ENCODE measurements at regions not wholly inside any gene's neighbourhood (a gene's known extent, or its start where the extent isn't known, plus 50 kb on each side); places are given as distances from the start of the nearest gene placed in this dataset.
"Not testable (repeated sequence)": the region's sequence is repeated elsewhere in the genome, so short reads cannot be mapped to it uniquely, and the experiment has no call there.

DNA sequence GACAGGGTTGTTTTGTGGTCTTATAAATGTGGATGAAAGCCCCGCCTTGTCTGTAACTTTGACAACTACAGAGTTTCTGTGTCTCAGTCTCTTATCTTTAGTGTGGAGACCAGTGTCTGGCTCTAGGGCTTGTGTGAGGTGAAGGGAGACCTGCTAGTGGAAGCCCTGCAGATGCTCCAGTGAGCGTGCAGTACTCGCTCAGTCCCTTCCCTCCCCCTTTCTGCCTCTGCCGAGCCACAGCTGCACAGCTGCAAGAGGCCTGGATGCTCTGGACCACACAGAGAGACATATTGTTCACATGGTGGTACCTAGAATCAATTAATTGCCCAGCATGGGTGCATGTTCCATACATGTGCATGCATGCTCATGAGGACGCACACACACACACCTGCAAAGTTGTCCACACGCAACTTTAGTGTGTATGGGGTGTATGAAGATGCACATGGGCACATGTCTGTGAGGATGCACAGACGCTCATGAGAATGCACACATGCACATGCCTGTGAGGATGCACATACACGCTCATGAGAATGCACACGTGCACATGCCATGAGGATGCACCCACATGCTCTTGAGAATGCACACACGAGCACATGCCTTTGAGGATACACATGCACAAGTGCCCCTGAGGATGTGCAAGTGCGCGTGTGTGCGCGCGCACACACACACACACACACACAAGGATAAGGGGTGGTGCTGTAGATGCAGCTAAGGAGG lies 282.1 kb upstream of the HS6ST1 start:
- Mint-ChIP-seq H3K9me3 (ENCODE audit: low read depth) (no peaks in the 10 kb centered on the region), H3K4me1 (ENCODE audit: low read depth) (no peaks in the 10 kb centered on the region), H3K36me3 (no peaks in the 10 kb centered on the region), H3K27me3 (no peaks in the 10 kb centered on the region), H3K27ac (no peak overlapping the region), H3K4me3 (no peak overlapping the region)

DNA sequence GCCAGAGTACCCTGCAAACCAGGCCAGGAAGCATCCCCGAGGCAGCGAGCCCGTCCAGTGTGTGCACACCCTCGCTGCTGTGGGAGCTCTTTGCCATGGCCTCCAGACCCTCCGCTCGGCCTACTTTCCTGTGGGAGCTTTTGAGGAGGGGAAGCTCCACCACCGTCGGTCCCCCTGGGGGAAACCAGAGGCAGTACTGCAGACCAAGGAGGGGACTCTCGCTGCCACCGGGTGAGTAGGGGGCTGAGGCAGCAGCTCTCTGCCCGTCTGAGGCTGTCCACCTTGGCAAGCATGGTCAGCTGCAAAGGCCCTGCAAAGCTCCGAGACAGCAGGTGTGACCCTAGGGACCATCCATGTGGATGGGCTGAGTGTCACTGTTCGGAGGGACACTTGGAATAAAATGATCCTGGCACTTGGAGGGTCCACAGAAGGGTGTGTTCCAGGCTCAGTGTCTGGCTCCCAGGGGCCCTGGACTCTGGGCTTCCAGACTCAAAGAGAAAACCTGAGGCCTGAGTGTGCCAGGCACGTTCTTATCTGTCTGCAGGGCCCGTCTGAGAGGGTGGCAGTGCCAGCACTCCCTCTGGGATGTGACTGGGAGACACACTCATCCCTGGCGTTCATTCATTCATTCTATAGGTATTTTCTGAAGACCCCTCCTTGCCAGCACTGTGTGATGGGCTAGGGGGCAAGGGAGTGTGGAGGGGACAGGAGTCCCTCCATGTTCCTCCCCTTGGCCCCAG lies 282.8 kb upstream of the HS6ST1 start:
- H3K27ac Mint-ChIP-seq = no peak overlapping the region
- H3K4me1 Mint-ChIP-seq (ENCODE audit: low read depth) = no peaks in the 10 kb centered on the region
- H3K9me3 Mint-ChIP-seq (ENCODE audit: low read depth) = no peaks in the 10 kb centered on the region

DNA sequence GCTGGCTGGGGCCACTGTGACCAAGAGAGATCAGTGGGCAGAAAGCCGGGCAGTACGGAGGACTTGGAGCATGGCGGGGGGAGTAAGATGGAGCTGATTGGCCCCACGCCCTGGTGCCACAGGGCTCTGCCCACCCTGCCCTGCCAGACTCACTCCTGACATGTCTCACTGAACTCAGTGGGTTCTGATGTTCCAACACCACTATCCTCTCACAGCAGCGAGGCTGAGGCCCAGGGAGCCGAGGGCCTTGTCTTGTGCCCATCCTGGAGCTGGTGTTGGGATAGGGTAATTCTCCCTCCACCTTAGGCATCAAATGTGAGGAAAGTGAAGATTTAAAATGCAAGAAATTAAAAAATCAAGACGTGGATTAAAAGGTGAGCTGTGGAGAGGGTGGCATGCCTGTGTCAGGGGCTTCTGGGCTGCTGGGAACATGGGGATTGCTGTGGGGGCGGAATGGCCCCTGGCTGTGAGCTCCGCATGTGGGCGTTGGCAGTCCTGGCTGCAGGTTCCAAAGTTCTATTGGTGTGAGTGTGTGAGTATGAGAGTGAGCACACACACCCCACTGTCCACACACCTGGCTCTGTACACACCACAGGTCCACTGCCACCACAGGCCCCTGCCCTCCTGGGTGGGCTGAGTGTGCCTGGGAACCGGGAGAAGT lies 283.5 kb upstream of the HS6ST1 start:
- Mint-ChIP-seq H3K36me3 (no peaks in the 10 kb centered on the region), H3K9me3 (ENCODE audit: low read depth) (no peaks in the 10 kb centered on the region), H3K27me3 (no peaks in the 10 kb centered on the region), H3K4me3 (no peak overlapping the region), H3K27ac (no peak overlapping the region), H3K4me1 (ENCODE audit: low read depth) (no peaks in the 10 kb centered on the region)

More for the DNA sequence above, 282.8 kb upstream of the HS6ST1 start:
- no peaks in the 10 kb centered on the region for H3K36me3 Mint-ChIP-seq
- H3K27me3 Mint-ChIP-seq = no peaks in the 10 kb centered on the region
- H3K4me3 Mint-ChIP-seq = no peak overlapping the region

DNA sequence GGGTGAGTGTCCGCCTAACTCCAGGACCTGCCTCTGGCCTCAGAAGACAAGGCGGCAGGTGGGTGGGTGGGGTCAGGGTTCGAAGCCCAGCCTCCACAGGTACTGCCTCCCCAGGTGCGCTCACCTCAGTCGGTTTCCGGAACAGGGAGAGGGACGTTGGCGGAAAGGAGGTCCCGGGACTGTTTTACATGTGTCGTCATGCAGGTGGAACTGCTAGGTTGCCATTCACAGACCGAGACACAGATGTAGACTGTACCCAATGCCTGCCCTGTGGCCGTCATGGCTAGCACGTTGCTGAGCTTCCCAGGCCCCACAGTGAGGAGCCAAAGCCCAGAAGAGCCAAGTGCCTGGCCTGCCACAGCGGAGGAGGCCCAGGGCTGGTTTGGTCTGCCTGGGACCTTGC lies 284.0 kb upstream of the HS6ST1 start:
- no peaks in the 10 kb centered on the region for H3K36me3 Mint-ChIP-seq
- H3K4me3 Mint-ChIP-seq = no peak overlapping the region
- no peaks in the 10 kb centered on the region for H3K27me3 Mint-ChIP-seq
- no peak overlapping the region for H3K27ac Mint-ChIP-seq
- no peaks in the 10 kb centered on the region for H3K4me1 Mint-ChIP-seq (ENCODE audit: low read depth)
- H3K9me3 Mint-ChIP-seq (ENCODE audit: low read depth) = no peaks in the 10 kb centered on the region

DNA sequence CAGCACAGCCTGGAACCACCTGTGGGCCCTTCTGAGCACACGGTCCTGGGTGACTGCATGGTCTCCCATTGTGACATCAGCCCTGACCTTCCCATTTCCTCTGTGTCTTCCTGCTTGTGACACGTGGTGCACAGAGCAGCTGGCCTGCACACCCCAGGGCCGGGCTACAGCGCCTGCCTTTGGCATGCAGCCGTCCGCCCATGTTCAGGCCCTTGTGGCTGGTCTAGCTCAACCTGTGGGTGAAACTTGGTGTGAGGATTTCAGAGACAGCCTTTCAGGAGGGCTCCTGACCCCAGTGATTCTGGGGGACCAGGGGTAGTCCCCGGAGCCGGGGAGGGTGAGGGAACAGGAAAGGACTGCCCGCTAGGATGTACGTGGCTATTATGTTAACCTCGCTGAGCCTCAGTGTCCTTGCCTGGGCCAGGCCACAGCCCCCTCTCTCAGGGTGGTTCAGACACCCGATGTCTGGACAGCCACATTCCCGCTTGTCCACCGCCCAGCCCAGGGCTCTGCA lies 284.8 kb upstream of the HS6ST1 start:
- Mint-ChIP-seq H3K9me3 (ENCODE audit: low read depth) (no peaks in the 10 kb centered on the region), H3K27ac (no peak overlapping the region), H3K36me3 (no peaks in the 10 kb centered on the region), H3K27me3 (no peaks in the 10 kb centered on the region), H3K4me1 (ENCODE audit: low read depth) (no peaks in the 10 kb centered on the region), H3K4me3 (no peak overlapping the region)

DNA sequence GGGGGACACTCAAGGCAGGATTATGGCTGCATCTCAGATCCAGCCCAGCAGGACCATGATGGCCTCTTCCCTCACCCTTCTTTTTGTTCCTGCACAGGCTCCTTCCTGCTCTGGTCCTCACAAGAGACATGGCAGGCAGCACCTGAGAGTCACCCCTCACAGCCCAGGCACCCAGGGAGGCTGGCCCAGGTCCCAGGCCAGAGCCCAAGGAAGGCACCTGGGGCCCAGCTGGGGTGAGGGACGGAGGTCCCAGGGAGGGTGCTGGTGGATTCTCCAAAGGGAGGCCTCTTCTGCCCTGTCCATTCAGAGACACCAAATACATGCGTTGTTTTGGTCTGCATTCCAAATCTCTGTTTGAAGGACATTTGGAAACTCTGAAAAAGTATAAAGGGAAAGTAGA lies 285.4 kb upstream of the HS6ST1 start:
- Mint-ChIP-seq H3K36me3 (no peaks in the 10 kb centered on the region), H3K4me1 (ENCODE audit: low read depth) (no peaks in the 10 kb centered on the region), H3K27ac (no peak overlapping the region), H3K4me3 (no peak overlapping the region), H3K27me3 (no peaks in the 10 kb centered on the region), H3K9me3 (ENCODE audit: low read depth) (no peaks in the 10 kb centered on the region)

DNA sequence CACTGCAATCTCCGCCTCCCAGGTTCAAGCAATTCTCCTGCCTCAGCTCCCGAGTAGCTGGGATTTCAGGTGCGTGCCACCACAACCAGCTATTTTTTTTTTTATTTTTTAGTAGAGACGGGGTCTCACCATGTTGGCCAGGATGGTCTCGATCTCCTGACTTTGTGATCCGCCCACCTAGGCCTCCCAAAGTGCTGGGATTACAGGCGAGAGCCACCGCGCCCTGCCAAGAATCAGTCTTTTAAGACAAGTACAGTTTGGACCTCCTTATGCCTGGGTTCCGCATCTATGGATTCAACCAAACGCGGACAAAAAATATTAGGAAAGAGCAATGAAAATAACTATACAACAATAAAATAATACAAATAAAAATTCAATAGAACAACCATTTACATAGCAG lies 285.9 kb upstream of the HS6ST1 start:
- not testable (repeated sequence) for H3K27me3 Mint-ChIP-seq; H3K4me3 Mint-ChIP-seq; H3K27ac Mint-ChIP-seq; H3K36me3 Mint-ChIP-seq; H3K9me3 Mint-ChIP-seq (ENCODE audit: low read depth); H3K4me1 Mint-ChIP-seq (ENCODE audit: low read depth)

DNA sequence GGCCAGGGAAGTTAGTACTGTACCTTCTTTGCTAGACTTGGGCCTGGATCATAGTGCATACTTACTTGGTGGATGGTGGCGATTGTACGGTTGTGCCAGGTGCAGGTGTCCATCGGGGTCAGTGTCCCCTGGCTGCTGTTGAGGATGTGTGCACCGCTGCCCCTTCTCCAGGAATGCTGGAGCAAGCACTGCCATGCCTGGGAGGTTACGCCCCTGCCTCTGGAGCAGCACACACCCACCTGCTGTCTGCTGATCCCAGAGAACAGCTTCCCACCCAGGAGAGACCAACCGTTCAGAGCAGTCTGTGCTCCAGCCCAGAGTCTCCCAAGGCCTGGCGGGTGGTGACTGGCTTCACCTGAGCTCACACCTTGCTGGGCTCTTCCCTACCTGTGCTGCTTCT lies 286.8 kb upstream of the HS6ST1 start:
- no peak overlapping the region for H3K4me3 Mint-ChIP-seq
- H3K27me3 Mint-ChIP-seq = no peaks in the 10 kb centered on the region
- no peak overlapping the region for H3K27ac Mint-ChIP-seq
- no peaks in the 10 kb centered on the region for H3K4me1 Mint-ChIP-seq (ENCODE audit: low read depth)
- H3K36me3 Mint-ChIP-seq = no peaks in the 10 kb centered on the region
- no peaks in the 10 kb centered on the region for H3K9me3 Mint-ChIP-seq (ENCODE audit: low read depth)

DNA sequence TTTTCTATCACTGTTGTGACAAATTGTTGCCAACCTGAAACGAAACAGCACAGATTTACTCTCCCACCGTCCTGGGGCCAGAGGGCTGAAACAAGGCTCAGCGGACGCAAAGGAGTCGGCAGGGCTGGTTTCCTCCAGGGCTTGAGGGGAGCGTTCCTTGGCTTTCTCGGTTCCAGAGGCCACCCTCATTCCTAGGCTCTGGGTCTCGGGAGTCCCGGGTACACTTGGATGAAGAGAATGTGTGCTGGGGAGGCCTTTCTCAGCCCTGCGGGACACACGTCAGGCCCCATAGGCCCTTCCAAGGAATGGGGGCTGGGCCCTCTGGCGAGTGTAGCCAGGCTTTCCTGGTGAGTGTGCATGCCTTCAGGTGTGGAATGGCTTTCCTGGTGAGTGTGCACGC lies 287.3 kb upstream of the HS6ST1 start:
- H3K4me3 Mint-ChIP-seq = no peak overlapping the region
- H3K27ac Mint-ChIP-seq = no peak overlapping the region
- no peaks in the 10 kb centered on the region for H3K36me3 Mint-ChIP-seq
- no peaks in the 10 kb centered on the region for H3K4me1 Mint-ChIP-seq (ENCODE audit: low read depth)
- no peaks in the 10 kb centered on the region for H3K27me3 Mint-ChIP-seq
- no peaks in the 10 kb centered on the region for H3K9me3 Mint-ChIP-seq (ENCODE audit: low read depth)

DNA sequence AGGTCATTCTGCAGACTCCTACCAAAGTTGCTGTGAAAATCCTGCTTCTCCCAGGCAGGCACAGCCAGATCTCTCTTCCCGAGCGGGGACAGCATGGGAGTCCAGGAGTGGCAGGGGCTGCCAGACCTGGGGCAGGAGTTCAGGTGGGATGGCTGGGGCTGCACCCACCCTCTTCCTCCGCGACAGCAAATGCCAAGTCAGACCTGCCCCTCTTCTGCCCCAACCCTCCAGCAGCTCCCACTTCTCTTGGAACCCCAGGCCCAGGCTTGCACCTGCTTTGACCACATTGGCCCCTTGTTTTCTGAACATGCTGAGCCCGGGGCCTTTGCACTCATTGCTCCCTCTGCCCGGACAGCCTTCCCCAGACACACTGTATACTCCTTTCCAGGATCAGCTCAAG lies 288.2 kb upstream of the HS6ST1 start:
- no peaks in the 10 kb centered on the region for H3K27me3 Mint-ChIP-seq
- no peaks in the 10 kb centered on the region for H3K4me1 Mint-ChIP-seq (ENCODE audit: low read depth)
- H3K36me3 Mint-ChIP-seq = no peaks in the 10 kb centered on the region
- no peak overlapping the region for H3K4me3 Mint-ChIP-seq
- no peaks in the 10 kb centered on the region for H3K9me3 Mint-ChIP-seq (ENCODE audit: low read depth)
- H3K27ac Mint-ChIP-seq = no peak overlapping the region

DNA sequence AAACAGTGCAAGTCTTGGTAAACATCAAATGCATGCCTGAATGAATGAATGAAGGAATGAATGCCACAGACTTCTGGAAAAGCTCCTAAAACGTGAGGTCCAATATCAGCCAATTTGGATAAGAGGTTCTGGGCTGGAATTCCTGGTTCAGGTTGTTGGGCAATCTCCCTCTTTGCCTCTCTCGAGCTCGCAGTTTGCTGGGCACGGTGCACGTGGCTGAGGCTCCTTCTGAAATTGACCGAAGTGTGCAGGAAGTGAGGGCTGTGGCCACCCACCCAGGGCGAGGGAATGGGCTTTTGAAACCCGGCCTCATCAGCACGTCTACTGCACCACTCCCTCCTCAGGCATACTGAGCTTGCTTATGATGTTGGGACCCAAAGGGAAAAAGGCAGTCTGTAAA lies 288.8 kb upstream of the HS6ST1 start:
- no peaks in the 10 kb centered on the region for H3K36me3 Mint-ChIP-seq
- no peaks in the 10 kb centered on the region for H3K4me1 Mint-ChIP-seq (ENCODE audit: low read depth)
- H3K27ac Mint-ChIP-seq = no peak overlapping the region
- no peaks in the 10 kb centered on the region for H3K9me3 Mint-ChIP-seq (ENCODE audit: low read depth)
- H3K4me3 Mint-ChIP-seq = no peak overlapping the region
- no peaks in the 10 kb centered on the region for H3K27me3 Mint-ChIP-seq

DNA sequence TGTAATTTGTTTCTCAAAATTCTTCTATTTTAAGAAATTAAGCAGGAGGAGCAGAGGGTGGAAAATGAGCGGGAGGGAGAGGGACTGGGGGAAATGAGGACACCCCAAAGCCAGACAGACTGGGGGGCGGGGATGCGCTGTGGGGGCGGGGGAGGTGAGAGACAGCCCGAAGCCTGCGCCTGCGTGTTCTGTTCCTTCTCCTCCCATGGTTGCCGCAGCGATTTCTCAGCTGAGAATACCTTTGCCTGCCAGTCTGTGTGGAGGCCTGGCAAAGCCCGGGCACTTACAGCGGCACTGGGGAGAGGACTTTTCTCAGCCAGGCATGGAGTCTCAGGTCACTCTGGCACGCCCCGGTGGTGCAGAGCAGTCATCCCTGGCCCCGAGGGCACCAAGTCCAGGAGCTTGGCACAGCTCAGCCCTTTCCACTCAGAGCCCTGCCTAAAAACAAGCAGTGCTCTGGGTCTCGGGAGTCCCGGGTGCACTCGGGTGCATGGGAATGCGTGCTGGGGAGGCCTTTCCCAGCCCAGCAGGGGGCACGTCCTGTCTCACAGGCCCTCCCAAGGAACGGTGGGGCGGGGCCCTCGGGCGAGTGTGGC lies 289.3 kb upstream of the HS6ST1 start:
- Mint-ChIP-seq H3K27me3 (no peaks in the 10 kb centered on the region), H3K4me1 (ENCODE audit: low read depth) (no peaks in the 10 kb centered on the region), H3K9me3 (ENCODE audit: low read depth) (no peaks in the 10 kb centered on the region), H3K36me3 (no peaks in the 10 kb centered on the region), H3K4me3 (no peak overlapping the region), H3K27ac (no peak overlapping the region)

DNA sequence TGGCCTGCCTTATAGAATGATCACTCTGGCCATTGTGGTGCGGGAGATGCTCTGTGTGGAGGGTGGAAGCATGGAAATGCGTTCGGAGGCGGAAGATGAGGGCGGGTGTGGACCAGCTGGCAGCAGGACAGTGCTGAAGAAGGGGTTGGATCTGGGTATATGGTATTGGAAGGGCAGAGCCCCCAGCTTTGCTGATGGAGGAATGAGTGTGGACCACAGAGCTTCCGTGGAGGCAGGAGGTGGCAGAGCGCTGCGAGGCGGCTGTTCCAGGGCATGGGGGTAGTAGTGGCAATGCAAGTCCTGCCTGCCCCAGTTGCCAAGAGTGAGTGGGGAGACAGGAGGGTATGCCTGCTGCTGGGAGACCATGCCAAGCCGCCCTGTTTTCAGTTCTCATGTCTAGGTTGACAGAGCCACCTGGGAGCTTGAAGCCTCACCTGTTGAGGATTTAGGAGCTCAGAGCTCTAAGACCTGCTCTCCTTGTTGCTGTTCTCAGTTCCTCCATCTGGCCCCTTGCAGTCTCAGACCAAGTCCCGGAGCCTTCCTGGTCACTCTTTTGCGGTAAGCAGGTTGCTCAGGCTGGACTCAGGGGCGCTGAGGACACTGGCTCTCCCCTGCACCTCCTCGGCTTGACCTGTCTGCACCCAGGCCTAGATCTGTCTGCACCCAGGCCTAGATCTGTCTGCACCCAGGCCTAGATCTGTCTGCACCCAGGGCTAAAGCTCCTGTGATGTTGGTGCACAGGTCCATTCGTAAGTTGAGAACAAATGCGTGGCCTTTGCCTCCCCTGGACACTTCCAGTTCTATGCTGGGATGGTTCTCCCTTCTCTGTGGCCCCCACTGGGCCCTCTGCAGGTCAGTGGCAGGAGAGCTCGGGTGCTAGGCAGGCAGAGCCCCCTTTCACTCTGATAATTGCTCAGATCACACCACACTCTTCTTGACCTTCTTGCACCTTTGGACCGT lies 290.5 kb upstream of the HS6ST1 start:
- Mint-ChIP-seq H3K36me3 (no peaks in the 10 kb centered on the region), H3K27ac (no peak overlapping the region), H3K4me3 (no peak overlapping the region), H3K9me3 (ENCODE audit: low read depth) (no peaks in the 10 kb centered on the region), H3K27me3 (no peaks in the 10 kb centered on the region), H3K4me1 (ENCODE audit: low read depth) (no peaks in the 10 kb centered on the region)

DNA sequence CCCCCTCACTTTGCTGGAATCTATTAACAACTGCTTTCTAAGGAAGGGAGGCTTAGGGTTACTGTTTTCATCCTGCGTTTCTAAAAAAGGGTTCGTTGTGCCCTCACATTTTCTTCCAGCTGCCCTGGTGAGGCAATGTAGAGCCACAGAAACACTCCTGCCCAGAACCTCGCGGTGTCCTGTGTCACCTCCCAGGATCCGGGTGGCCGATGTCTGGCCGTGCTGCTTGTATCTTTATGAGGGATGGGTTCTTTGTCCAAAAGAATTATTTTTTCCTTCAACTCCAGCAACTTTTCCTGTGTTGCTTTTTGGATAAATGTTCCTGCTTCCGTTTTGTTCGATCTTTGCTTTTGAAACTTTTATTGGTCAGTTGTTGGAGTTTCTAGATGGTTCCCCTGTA lies 291.8 kb upstream of the HS6ST1 start:
- no peaks in the 10 kb centered on the region for H3K9me3 Mint-ChIP-seq (ENCODE audit: low read depth)
- no peaks in the 10 kb centered on the region for H3K4me1 Mint-ChIP-seq (ENCODE audit: low read depth)
- no peak overlapping the region for H3K27ac Mint-ChIP-seq
- no peaks in the 10 kb centered on the region for H3K36me3 Mint-ChIP-seq
- no peaks in the 10 kb centered on the region for H3K27me3 Mint-ChIP-seq
- no peak overlapping the region for H3K4me3 Mint-ChIP-seq
